Parathyroid adenoma (tissue), 2 donors: ENCODE measurements at regions not wholly inside any gene's neighbourhood (a gene's known extent, or its start where the extent isn't known, plus 50 kb on each side); places are given as distances from the start of the nearest gene placed in this dataset.

Source experiments
- H2AFZ ChIP-seq: fragments of 300-600 bp; sonication (generic); one replicate; pipeline ENCODE4 v1.7.0; 2017; ENCODE audit warnings: antibody characterized with exemption, mild to moderate bottlenecking
- H3K27ac ChIP-seq: fragments of 300-600 bp; sonication (generic); one replicate; pipeline ENCODE4 v1.7.0; 2017
- H3K27me3 ChIP-seq: fragments of 300-600 bp; sonication (generic); one replicate; pipeline ENCODE4 v1.7.0; 2017; ENCODE audit warnings: low read length; ENCODE audit not compliant: control insufficient read depth, insufficient read depth
- H3K36me3 ChIP-seq: fragments of 300-600 bp; sonication (generic); one replicate; pipeline ENCODE4 v1.7.0; 2017; ENCODE audit warnings: low read length; ENCODE audit not compliant: control insufficient read depth, insufficient read depth
- H3K4me1 ChIP-seq: fragments of 300-600 bp; sonication (generic); one replicate; pipeline ENCODE4 v1.7.0; 2017; ENCODE audit warnings: control low read depth
- H3K4me2 ChIP-seq: fragments of 300-600 bp; sonication (generic); one replicate; pipeline ENCODE4 v1.7.0; 2017; ENCODE audit warnings: low read length
- H3K4me3 ChIP-seq: fragments of 300-600 bp; sonication (generic); one replicate; pipeline ENCODE4 v1.7.0; 2017; ENCODE audit warnings: low read depth, low read length
- H3K79me2 ChIP-seq: fragments of 300-600 bp; sonication (generic); one replicate; pipeline ENCODE4 v1.7.0; 2017; ENCODE audit warnings: control low read depth
- H3K9ac ChIP-seq: fragments of 300-600 bp; sonication (generic); one replicate; pipeline ENCODE4 v1.7.0; 2017; ENCODE audit warnings: mild to moderate bottlenecking
- H3K9me3 ChIP-seq: fragments of 300-600 bp; sonication (generic); one replicate; pipeline ENCODE4 v1.7.0; 2017; ENCODE audit warnings: low read length; ENCODE audit not compliant: control insufficient read depth
- CTCF ChIP-seq: fragments of 300-600 bp; sonication (generic); IDR thresholded peaks from one replicate; pipeline ENCODE4 v1.7.0; 2017; ENCODE audit warnings: antibody characterized with exemption, mild to moderate bottlenecking
- donor health status: primary hyperparathyroidism.

DNA sequence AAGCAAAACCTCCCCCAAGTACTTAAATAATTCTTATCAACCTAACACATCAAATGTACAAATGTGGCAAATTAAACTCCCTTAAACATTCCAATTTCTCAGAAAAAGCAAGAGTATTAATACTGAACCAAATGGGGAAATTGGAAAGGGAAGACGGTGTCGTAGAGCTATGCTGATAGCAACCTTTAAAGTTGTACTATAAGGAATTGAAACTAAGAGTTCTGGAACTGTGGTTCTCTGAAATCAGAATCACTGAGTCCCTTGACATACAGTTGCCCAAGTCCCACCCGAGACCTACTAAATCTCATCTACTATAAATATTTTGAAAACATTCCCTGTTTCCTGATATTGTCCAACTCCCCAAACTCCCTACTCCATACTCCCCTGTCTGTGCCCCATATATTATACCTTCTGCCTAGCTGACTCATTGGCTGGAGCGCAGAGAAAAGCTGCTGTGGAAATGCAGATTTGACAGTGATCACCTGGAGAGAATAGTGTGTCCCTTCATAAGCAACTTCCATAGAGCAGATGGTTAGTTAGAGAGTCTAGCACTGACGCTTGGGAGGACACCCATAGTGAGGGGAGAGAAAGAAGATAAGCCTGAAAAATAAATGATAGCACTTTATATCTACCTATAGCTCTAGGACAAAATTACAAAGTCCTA is 51.4 kb upstream of the ITM2B start:
- Histone ChIP-seq H3K36me3 (no peaks in the 10 kb centered on the region), H3K4me1 (no peaks in the 10 kb centered on the region), H3K9ac (no peak overlapping the region), H3K27ac (no peak overlapping the region), H3K4me3 (no peak overlapping the region), H3K79me2 (no peaks in the 10 kb centered on the region), H3K9me3 (no peaks in the 10 kb centered on the region), H2AFZ (no peak overlapping the region), H3K4me2 (no peak overlapping the region), H3K27me3 (no peaks in the 10 kb centered on the region)
- TF ChIP-seq CTCF, result no peak

- Histone ChIP-seq H3K9ac (no peak overlapping the region), H3K27ac (no peak overlapping the region), H3K4me2 (no peak overlapping the region), H3K4me1 (no peaks in the 10 kb centered on the region), H3K36me3 (no peaks in the 10 kb centered on the region), H3K9me3 (no peaks in the 10 kb centered on the region), H3K4me3 (no peak overlapping the region), H3K27me3 (no peaks in the 10 kb centered on the region), H3K79me2 (no peaks in the 10 kb centered on the region), H2AFZ (no peak overlapping the region)
- TF ChIP-seq CTCF, result no peak
These were observed 54.9 kb upstream of the ITM2B start for GRCh38 chr13:48178126-48178525.

DNA sequence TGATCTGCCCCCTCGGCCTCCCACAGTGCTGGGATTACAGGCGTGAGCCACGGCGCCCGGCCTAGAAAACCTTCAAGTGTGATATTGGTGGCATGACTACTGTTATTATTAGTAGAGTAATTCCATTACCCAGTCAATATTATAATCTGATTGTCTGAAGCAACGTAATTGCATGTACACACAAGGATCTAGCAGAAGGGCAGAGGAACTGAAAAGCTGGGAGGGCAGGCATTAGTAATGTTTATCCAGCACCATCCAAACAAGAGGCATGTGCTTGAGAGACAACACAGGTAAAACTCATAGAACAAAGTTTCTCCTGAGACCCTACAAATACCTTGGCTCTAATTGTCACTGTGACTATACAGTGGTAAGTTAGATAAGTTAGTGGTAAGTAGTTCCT is 56.2 kb upstream of the ITM2B start:
- Histone ChIP-seq H3K79me2 (no peaks in the 10 kb centered on the region), H3K36me3 (no peaks in the 10 kb centered on the region), H3K27ac (no peak overlapping the region), H3K4me2 (no peak overlapping the region), H3K9ac (no peak overlapping the region), H3K4me1 (no peaks in the 10 kb centered on the region), H3K27me3 (no peaks in the 10 kb centered on the region), H3K4me3 (no peak overlapping the region), H2AFZ (no peak overlapping the region), H3K9me3 (no peaks in the 10 kb centered on the region)
- TF ChIP-seq CTCF, result no peak

GRCh38 chr13:48175185-48175584 is 57.8 kb upstream of the ITM2B start:
- no peaks in the 10 kb centered on the region for H3K4me1 ChIP-seq
- H3K4me2 ChIP-seq, result no peak overlapping the region
- H3K36me3 ChIP-seq, result no peaks in the 10 kb centered on the region
- H3K9me3 ChIP-seq, result no peaks in the 10 kb centered on the region
- no peaks in the 10 kb centered on the region for H3K27me3 ChIP-seq
- TF ChIP-seq CTCF, result no peak
- H3K9ac ChIP-seq, result no peak overlapping the region
- H2AFZ ChIP-seq, result no peak overlapping the region
- no peak overlapping the region for H3K27ac ChIP-seq
- H3K4me3 ChIP-seq, result no peak overlapping the region
- no peaks in the 10 kb centered on the region for H3K79me2 ChIP-seq

DNA sequence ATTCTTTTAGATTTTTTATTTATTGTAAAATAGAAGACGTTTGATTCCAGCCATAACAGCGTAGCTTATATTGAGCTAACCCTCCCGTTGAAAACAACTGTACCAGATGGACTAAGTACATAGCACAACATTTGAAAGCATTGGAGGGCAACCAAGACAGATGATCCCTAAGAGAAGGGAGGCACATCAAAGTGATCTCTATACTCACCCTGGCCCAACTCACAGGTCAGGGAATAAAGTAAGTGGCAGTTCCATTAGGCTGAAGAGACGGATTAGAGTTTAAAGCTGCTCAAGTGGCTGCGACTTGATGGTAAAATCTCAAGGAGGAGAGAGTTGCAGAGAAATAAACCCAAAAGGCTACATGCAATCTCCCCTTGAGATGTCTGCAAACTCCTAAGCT is 65.1 kb upstream of the ITM2B start:
- no peaks in the 10 kb centered on the region for H3K79me2 ChIP-seq
- no peak overlapping the region for H3K9ac ChIP-seq
- no peaks in the 10 kb centered on the region for H3K4me1 ChIP-seq
- no peak for TF ChIP-seq CTCF
- no peak overlapping the region for H3K4me2 ChIP-seq
- no peaks in the 10 kb centered on the region for H3K27me3 ChIP-seq
- H3K4me3 ChIP-seq, result no peak overlapping the region
- H3K9me3 ChIP-seq, result no peaks in the 10 kb centered on the region
- no peak overlapping the region for H2AFZ ChIP-seq
- no peak overlapping the region for H3K27ac ChIP-seq
- H3K36me3 ChIP-seq, result no peaks in the 10 kb centered on the region
